Prostate gland (tissue), 2 donors: ENCODE measurements at regions not wholly inside any gene's neighbourhood (a gene's known extent, or its start where the extent isn't known, plus 50 kb on each side); places are given as distances from the start of the nearest gene placed in this dataset.

Experiments
- DNase-seq: peaks from one replicate; pipeline ENCODE4 v3.0.0-alpha.2; 2019; ENCODE audit warnings: low spot score
- H3K27ac ChIP-seq, 2 donors: fragments of 200-600 bp; sonication (generic); 2 replicates each; pipeline ENCODE4 v1.5.1; 2017 to 2019
- H3K27me3 ChIP-seq: fragments of 200-600 bp; sonication (generic); replicated peaks from 2 replicates; pipeline ENCODE4 v1.5.1; 2019; ENCODE audit not compliant: insufficient read depth
- H3K36me3 ChIP-seq, 2 donors: fragments of 200-600 bp; sonication (generic); 1 replicate in 1 of 2; 2 replicates in 1 of 2; pipeline versions ENCODE4 v1.5.1 to v1.8.1; 2017 to 2019
- H3K4me1 ChIP-seq: fragments of 200-600 bp; sonication (generic); replicated peaks from 2 replicates; pipeline ENCODE4 v1.5.1; 2019
- H3K4me3 ChIP-seq, 2 donors: fragments of 200-600 bp; sonication (generic); 2 replicates each; pipeline ENCODE4 v1.5.1; 2017 to 2019
- H3K9me3 ChIP-seq: fragments of 200-600 bp; sonication (generic); 2 replicates; pipeline ENCODE4 v1.5.1; 2017
- CTCF ChIP-seq, 4 experiments: fragments of 200-600 bp in 2 of 4; fragments of 450-650 bp in 2 of 4; sonication (generic) in 2 of 4; IDR thresholded peaks; 1 replicate in 3 of 4; 2 replicates in 1 of 4; pipeline ENCODE4 v1.5.1; 2016 to 2019; ENCODE audit warnings: antibody characterized with exemption in 4 of 4, mild to moderate bottlenecking in 2 of 4, moderate library complexity in 2 of 4
- POLR2A ChIP-seq: fragments of 450-650 bp; IDR thresholded peaks from one replicate; pipeline ENCODE4 v1.6.1; 2016; ENCODE audit warnings: antibody characterized with exemption, mild to moderate bottlenecking
- POLR2AphosphoS5 ChIP-seq: sonication (generic); formaldehyde crosslinking; IDR thresholded peaks from one replicate; pipeline ENCODE4 v1.6.1; 2017; ENCODE audit warnings: antibody characterized with exemption
- WGBS: methylation state at CpG from one replicate; pipeline ENCODE4 v1.1.5; 2018; 5-methylcytosine and 5-hydroxymethylcytosine counted together
- intact Hi-C: fragments of 100-400 bp; cut with DNase I; formaldehyde crosslinking; loops from one replicate; pipeline ENCODE4 v1.14.2; 2022

DNA sequence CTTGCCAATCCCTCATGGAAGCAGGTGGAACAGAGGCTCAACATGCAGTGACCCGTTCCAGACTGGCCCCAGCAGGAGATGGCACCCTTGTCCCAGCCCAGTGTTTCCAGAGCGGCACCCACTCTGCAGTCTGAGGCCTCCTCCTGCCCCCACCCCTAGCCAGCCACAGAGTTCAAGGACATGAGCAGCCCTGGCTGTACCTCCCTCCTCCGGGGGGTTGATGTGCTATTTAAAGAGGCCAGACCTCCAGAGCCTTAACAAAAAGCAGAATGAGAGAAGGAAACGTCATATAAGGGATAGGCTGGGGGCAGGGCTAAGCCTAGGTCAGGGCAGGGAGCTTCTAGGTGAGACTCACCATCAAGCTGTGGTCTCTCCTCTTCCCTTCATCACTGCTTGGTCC lies 115.7 kb upstream of the NANOS1 start:
- no peak for DNase-seq
- Histone ChIP-seq H3K9me3 (no peaks in the 10 kb centered on the region), H3K27ac (no peak overlapping the region), H3K4me3 (no peak overlapping the region), H3K36me3 (no peaks in the 10 kb centered on the region), H3K27me3 (no peaks in the 10 kb centered on the region), H3K4me1 (no peaks in the 10 kb centered on the region)
- 59% methylated on average over 4 of the region's 4 CpGs for WGBS
- intact Hi-C loops: no loop called here
- TF ChIP-seq POLR2AphosphoS5 (no peak), POLR2A (no peak), CTCF (IDR thresholded peaks at IDR 0.05) (no peak)

GRCh38 chr10:118914629-118915028 lies 114.9 kb upstream of the NANOS1 start:
- WGBS: 69% methylated on average over 4 of the region's 4 CpGs
- H3K9me3 ChIP-seq: no peaks in the 10 kb centered on the region
- no peak overlapping the region for H3K27ac ChIP-seq

DNA sequence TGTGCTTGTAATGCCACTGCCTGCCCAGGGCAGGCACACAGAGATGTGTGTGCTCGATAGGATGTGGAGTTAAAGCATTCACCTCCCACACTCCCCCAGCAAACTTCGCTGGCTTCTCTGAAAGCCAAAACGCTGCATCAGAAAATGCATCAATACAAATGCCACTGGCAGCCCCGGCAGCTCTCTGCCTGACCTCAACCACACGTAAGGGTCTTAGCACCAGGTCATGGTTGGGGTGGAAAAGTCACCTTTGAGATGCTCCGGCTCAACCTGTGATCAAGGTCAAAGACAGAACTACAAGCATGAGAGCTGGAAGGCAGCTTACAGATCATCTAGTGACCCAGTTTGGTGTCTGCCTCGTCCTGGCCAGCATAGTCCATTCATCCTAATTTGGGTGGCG lies 114.4 kb upstream of the NANOS1 start:
- Histone ChIP-seq H3K4me3 (no peak overlapping the region), H3K36me3 (no peaks in the 10 kb centered on the region), H3K9me3 (no peaks in the 10 kb centered on the region), H3K27me3 (no peaks in the 10 kb centered on the region), H3K27ac (no peak overlapping the region), H3K4me1 (no peaks in the 10 kb centered on the region)
- TF ChIP-seq POLR2A (no peak), POLR2AphosphoS5 (no peak), CTCF (IDR thresholded peaks at IDR 0.05) (no peak)
- WGBS: 93% methylated on average over 8 of the region's 8 CpGs
- intact Hi-C loops: no loop called here
- DNase-seq: no peak

More at GRCh38 chr10:118914629-118915028, 114.9 kb upstream of the NANOS1 start:
- DNase-seq: no peak
- Histone ChIP-seq H3K4me1 (no peaks in the 10 kb centered on the region), H3K4me3 (no peak overlapping the region), H3K36me3 (no peaks in the 10 kb centered on the region), H3K27me3 (no peaks in the 10 kb centered on the region)
- TF ChIP-seq CTCF (IDR thresholded peaks at IDR 0.05): no peak
- no peak for TF ChIP-seq POLR2A
- TF ChIP-seq POLR2AphosphoS5: no peak
- intact Hi-C loops: no loop called here

GRCh38 chr10:118916777-118917176 lies 112.7 kb upstream of the NANOS1 start:
- DNase-seq: no peak
- intact Hi-C loops: no loop called here
- 90% methylated on average over 6 of the region's 6 CpGs for WGBS

More at GRCh38 chr10:118916777-118917176, 112.7 kb upstream of the NANOS1 start:
- H3K4me1 ChIP-seq: no peaks in the 10 kb centered on the region
- H3K36me3 ChIP-seq: no peaks in the 10 kb centered on the region
- no peak overlapping the region for H3K27ac ChIP-seq
- H3K9me3 ChIP-seq: no peaks in the 10 kb centered on the region
- no peak for TF ChIP-seq CTCF (IDR thresholded peaks at IDR 0.05)
- no peak for TF ChIP-seq POLR2A
- TF ChIP-seq POLR2AphosphoS5: no peak
- H3K27me3 ChIP-seq: no peaks in the 10 kb centered on the region
- H3K4me3 ChIP-seq: no peak overlapping the region
